GM13976 (cell line): ENCODE measurements at regions not wholly inside any gene's neighbourhood (a gene's known extent, or its start where the extent isn't known, plus 50 kb on each side); places are given as distances from the start of the nearest gene placed in this dataset.
A peak's percentile ranks its signal among the peaks of the same experiment; 100 is the strongest.

Experiments
- DNase-seq: peaks from one replicate; pipeline ENCODE4 v3.0.0; 2012; ENCODE audit warnings: low spot score
- in situ Hi-C: fragments of 300-500 bp; cut with MboI; formaldehyde crosslinking; loops from one replicate; pipeline ENCODE4 v1.12.0; 2022; ENCODE audit warnings: low sequenced_read_pairs, mixed read lengths, inconsistent platforms; ENCODE audit not compliant: unreplicated experiment
- TF ChIP-seq, protein P1 (sequence below): IDR thresholded peaks from 2 replicates; pipeline ENCODE4 v1.5.1; 2012; ENCODE audit warnings: borderline replicate concordance, mild to moderate bottlenecking; ENCODE audit not compliant: insufficient read depth; ENCODE audit errors: extremely low read depth, missing control alignments, control extremely low read depth

DNA sequence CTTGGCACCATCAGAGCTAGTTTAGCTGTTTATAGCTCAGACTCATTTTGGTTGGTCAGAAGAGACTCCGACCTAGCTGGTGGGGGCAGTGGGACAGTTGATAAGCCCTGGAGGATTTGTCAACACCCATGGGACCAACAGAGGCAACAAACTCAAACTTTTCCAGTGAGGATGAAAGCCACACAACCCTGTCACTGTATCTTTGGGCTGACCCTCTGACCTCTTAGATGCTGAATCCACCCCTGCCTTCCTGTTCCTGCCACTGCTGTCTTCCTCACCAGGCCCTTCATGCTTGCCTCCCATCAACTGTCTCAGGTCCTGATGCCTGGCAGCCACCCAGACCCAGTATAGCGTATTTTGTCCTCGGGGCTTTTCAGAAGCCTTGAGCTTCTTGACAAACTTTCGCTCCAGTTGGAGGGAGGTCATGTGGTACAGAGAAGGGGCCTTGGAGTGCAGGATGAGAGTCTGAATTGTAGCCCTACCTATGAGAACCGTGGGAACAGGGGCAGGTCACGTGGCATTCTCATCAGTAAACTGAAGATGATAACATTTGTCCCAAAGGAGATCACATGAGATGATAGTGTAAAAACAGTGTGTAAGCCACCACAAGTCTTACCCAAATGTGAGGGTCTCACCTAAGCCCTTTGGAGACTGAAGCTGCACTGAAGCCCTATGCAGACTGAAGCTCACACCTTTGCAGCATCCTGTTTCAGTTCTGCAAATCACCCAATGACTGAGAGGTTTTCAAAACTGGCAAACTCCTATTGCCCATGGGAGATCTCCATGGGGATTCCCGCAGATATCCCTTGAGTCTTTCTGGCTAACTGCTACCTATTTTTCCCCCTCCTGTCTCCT lies 72.0 kb upstream of the F13A1 start:
- DNase-seq: peak; percentile 25
- in situ Hi-C loops: no loop called here

DNA sequence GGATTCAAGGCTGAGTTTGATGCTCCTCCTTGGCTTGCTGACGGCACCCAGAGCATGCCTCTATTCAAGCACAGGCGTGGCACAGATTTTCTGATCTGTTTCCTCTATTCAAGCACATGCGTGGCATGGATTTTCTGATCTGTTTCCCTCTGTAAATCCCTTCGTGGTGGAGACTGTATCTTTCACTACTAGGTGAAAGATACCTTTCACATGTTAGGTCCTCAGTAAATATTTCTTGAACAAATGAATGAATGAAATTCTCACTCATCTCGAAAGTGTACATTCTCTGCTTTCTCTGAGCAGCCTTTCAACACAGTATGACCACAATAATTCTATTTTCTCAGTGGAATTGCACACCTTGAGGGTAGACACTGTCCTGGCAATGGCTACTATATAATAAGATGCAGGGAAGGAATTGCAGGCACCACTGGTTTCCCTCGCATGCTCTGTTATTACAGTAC lies 72.6 kb upstream of the F13A1 start:
- TF ChIP-seq, protein P1, sequence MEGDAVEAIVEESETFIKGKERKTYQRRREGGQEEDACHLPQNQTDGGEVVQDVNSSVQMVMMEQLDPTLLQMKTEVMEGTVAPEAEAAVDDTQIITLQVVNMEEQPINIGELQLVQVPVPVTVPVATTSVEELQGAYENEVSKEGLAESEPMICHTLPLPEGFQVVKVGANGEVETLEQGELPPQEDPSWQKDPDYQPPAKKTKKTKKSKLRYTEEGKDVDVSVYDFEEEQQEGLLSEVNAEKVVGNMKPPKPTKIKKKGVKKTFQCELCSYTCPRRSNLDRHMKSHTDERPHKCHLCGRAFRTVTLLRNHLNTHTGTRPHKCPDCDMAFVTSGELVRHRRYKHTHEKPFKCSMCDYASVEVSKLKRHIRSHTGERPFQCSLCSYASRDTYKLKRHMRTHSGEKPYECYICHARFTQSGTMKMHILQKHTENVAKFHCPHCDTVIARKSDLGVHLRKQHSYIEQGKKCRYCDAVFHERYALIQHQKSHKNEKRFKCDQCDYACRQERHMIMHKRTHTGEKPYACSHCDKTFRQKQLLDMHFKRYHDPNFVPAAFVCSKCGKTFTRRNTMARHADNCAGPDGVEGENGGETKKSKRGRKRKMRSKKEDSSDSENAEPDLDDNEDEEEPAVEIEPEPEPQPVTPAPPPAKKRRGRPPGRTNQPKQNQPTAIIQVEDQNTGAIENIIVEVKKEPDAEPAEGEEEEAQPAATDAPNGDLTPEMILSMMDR: no peak
- DNase-seq: no peak
- in situ Hi-C loops: no loop called here

More for the DNA sequence above, 72.0 kb upstream of the F13A1 start:
- TF ChIP-seq, protein P1: no peak

DNA sequence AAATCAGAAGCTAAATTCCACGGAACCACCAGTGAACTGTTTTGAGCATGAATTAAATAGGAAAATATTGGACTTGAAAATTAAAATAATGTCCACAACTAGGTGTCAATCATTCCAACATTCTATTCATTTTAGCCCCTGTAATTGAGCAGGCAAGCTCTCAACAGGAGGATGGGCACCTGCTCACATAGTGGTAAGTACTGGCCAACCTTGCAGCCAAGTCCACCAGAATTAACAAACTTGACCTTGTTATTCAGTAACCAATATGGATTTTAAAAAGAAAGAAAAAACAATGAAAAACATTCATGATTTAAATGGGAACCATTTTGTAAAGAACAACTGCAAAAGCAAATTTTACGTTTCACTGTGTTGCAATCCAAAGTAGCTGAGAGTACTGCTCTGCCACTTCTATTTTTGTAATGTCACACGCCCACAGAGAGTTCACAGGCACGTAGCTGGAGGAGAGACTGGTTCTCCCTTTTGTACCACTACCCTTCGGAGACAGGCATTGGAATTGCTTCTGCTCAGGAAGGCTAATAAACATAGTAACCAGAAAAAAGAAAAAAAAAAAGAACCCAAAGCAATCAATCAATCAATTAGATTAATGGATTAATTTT lies 75.2 kb upstream of the F13A1 start:
- TF ChIP-seq, protein P1: no peak
- DNase-seq: no peak
- in situ Hi-C loops: no loop called here

DNA sequence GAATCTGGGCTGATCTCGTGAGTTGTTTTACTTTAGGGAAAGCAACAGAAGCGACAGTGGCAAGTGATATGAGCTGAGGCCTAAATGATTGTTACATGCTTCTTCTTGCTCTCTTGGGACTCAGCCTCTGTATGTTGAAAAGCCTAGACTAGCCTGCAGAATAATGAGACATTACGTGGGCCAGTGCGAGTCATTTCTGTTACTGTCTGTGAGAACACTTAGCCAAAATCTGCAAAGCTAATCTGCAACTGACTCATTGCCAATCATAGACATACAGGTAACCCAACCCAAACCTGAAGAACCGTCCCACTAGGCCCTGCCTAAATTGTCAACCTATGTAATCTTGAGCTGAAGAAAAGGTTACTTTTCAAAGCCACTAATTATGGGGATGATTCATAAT lies 77.4 kb upstream of the F13A1 start:
- in situ Hi-C loops: no loop called here
- TF ChIP-seq, protein P1: no peak
- no peak for DNase-seq

DNA sequence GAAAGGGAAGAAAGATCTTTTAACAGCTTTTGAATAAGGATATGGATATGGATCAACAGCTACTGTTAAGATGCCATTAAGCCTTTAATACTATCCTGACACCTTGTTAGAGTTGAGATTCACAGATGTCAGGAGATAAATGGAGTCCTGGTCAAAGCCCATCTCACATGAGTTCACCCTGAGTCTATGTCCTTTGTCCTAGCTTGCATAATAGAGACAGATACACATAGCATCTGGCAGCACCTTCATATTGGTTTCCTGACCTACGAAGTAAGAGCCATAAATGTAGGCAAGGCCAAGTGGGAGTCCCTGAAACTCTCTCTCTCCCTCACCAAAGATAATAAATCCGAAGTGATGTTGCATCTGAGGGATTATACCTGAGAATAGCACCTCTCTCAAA lies 79.1 kb upstream of the F13A1 start:
- TF ChIP-seq, protein P1: no peak
- DNase-seq: no peak
- in situ Hi-C loops: no loop called here

DNA sequence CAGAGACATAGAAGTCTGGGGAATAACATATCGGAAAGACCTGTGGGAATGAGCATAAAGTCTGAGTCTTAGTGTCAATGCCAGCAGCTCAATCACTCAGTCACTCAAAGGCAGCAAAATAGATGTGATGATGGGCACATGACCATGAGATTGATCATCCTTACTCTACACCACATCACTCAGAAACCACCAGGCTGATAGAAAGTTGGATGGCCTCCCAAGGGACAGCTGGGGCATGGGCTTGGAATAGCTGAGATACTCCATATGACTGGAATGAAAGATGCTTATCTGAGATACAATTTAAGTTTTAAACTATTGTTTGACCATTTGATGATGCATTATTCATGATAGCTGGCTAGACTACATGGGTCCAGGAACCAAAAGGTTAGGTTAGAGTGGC lies 80.9 kb upstream of the F13A1 start:
- in situ Hi-C loops: no loop called here
- DNase-seq: no peak
- TF ChIP-seq, protein P1: no peak
